ENCODE measurements at regions not wholly inside any gene's neighbourhood (a gene's known extent, or its start where the extent isn't known, plus 50 kb on each side); places are given as distances from the start of the nearest gene placed in this dataset.

GRCh38 chr1:5296095-5296494 lies 641.7 kb downstream of the AJAP1 start:
- TF ChIP-seq ZNF274 (IDR thresholded peaks at IDR 0.05; ENCODE audit: low read depth, low read length) (no peak), CTCF (IDR thresholded peaks at IDR 0.05 in 2 of 3, conservative IDR thresholded peaks at IDR 0.05 in 1 of 3; ENCODE audit: borderline replicate concordance in 1 of 3, insufficient read depth in 1 of 3, low read depth in 2 of 3, low read length in 2 of 3) (no peak), MAX (IDR thresholded peaks at IDR 0.05) (no peak), ATF3 (IDR thresholded peaks at IDR 0.05) (no peak), POLR2A (IDR thresholded peaks at IDR 0.05; ENCODE audit: borderline replicate concordance, extremely low read depth, insufficient read depth, insufficient read length) (no peak)

Measured in HCT116 (cell line).